Neural cell (in vitro differentiated cells): ENCODE measurements at regions not wholly inside any gene's neighbourhood (a gene's known extent, or its start where the extent isn't known, plus 50 kb on each side); places are given as distances from the start of the nearest gene placed in this dataset.

ENCODE experiments used
- POLR2AphosphoS5 ChIP-seq: IDR thresholded peaks from 2 replicates; pipeline ENCODE4 v1.6.1; 2012
- RAD21 ChIP-seq: fragments of 450-650 bp; conservative IDR thresholded peaks from 2 replicates; pipeline ENCODE4 v1.6.1; 2014; ENCODE audit warnings: antibody characterized with exemption, mild to moderate bottlenecking, moderate library complexity
- REST ChIP-seq: IDR thresholded peaks from 2 replicates; pipeline ENCODE4 v1.6.1; 2012; ENCODE audit warnings: borderline replicate concordance

GRCh38 chr4:160811956-160812355, 1351.8 kb downstream of the FSTL5 start:
- TF ChIP-seq POLR2AphosphoS5 = no peak
- TF ChIP-seq REST = no peak
- TF ChIP-seq RAD21 = no peak
